K562 (cell line): ENCODE measurements at regions not wholly inside any gene's neighbourhood (a gene's known extent, or its start where the extent isn't known, plus 50 kb on each side); places are given as distances from the start of the nearest gene placed in this dataset.

Source experiments
- ATAC-seq: fragments of 200-7000 bp; cut with Tn5 transposase; 3 replicates; pipeline ENCODE4 v1.9.1; 2020; ENCODE audit warnings: moderate library complexity
- BruUV-seq: library from RNA; stranded (reverse); fragments of 400-500 nt; replicated peaks from 2 replicates; lab custom pipeline; 2021; lab: Mats Ljungman, UMichigan
- CTCF ChIA-PET: fragments of 300-600 bp; formaldehyde crosslinking; extraction: SDS; loops from one replicate; lab custom pipeline; 2021; ENCODE audit warnings: low intra/inter-chr PET ratio; lab: Yijun Ruan, JAX
- POLR2A ChIA-PET: fragments of 300-600, 350-650 bp; sonication (Branson Sonifier 250); formaldehyde crosslinking; extraction: SDS; loops from one replicate; lab custom pipeline; 2021; ENCODE audit warnings: antibody characterized with exemption, inconsistent platforms; lab: Yijun Ruan, JAX
- DNase-seq, 4 experiments: peaks; one replicate each; pipeline versions ENCODE4 v3.0.0 to v3.0.0-alpha.2; 2011 to 2018; ENCODE audit warnings: low spot score in 3 of 4, mixed read lengths in 3 of 4; ENCODE audit errors: extremely low read depth in 1 of 4
- FAIRE-seq: peaks from 2 replicates; lab custom pipeline; 2011; peaks lifted over from hg19 to GRCh38; lab: Jason Lieb, UNC
- H2AFZ ChIP-seq: 2 replicates; pipeline ENCODE4 v1.6.0; 2011; ENCODE audit warnings: low read depth, low read length, control low read depth, inconsistent platforms
- H3K27ac ChIP-seq: fragments of 200-600 bp; 3 replicates; pipeline ENCODE4 v1.8.0; 2011; ENCODE audit warnings: low read depth, mild to moderate bottlenecking, control low read depth, inconsistent platforms, low read length, moderate library complexity, mixed read lengths; ENCODE audit errors: extremely low read depth
- H3K27me3 ChIP-seq, 2 experiments: fragments of 300-600 bp in 1 of 2; 2 replicates in 1 of 2; 3 replicates in 1 of 2; pipeline versions ENCODE4 v1.6.0 to v1.8.0; 2011; ENCODE audit warnings: inconsistent platforms in 2 of 2, low read length in 2 of 2, mild to moderate bottlenecking in 1 of 2, mixed read lengths in 1 of 2, moderate library complexity in 1 of 2; ENCODE audit not compliant: control insufficient read depth in 2 of 2, insufficient read depth in 2 of 2
- H3K36me3 ChIP-seq: fragments of 300-600 bp; 3 replicates; pipeline ENCODE4 v1.8.0; 2011; ENCODE audit warnings: mild to moderate bottlenecking, low read length, inconsistent platforms; ENCODE audit not compliant: control insufficient read depth, insufficient read depth
- H3K4me1 ChIP-seq, 2 experiments: fragments of 200-600 bp in 1 of 2; replicated peaks in 1 of 2; 2 replicates in 1 of 2; 3 replicates in 1 of 2; pipeline versions ENCODE4 v1.5.1 to v1.8.0; 2011; ENCODE audit warnings: inconsistent platforms in 2 of 2, low read length in 2 of 2, mild to moderate bottlenecking in 1 of 2, mixed read lengths in 1 of 2, moderate library complexity in 1 of 2; ENCODE audit not compliant: control insufficient read depth in 2 of 2, insufficient read depth in 2 of 2
- H3K4me2 ChIP-seq: 2 replicates; pipeline ENCODE4 v1.6.1; 2011; ENCODE audit warnings: low read length, control low read depth, inconsistent platforms, mixed read lengths; ENCODE audit not compliant: insufficient read depth
- H3K4me3 ChIP-seq: fragments of 200-600 bp; sonication (generic), shearing (Covaris generic); 2 replicates; pipeline ENCODE4 v1.5.1; 2016; ENCODE audit warnings: control low read depth, inconsistent platforms
- H3K79me2 ChIP-seq: fragments of 200-600 bp; 3 replicates; pipeline ENCODE4 v1.8.0; 2011; ENCODE audit warnings: low read length, inconsistent platforms; ENCODE audit not compliant: control insufficient read depth, insufficient read depth
- H3K9ac ChIP-seq, 2 experiments: 2 replicates each; pipeline versions ENCODE4 v1.6.0 to v1.6.1; 2011; ENCODE audit warnings: low read depth in 2 of 2, low read length in 2 of 2, control low read depth in 1 of 2, inconsistent platforms in 1 of 2, mild to moderate bottlenecking in 1 of 2, mixed read lengths in 1 of 2; ENCODE audit not compliant: insufficient read depth in 1 of 2
- H3K9me1 ChIP-seq: one replicate; pipeline ENCODE4 v1.6.0; 2011; ENCODE audit warnings: inconsistent platforms, mild to moderate bottlenecking, low read length, moderate library complexity; ENCODE audit not compliant: control insufficient read depth, insufficient read depth
- H3K9me3 ChIP-seq: replicated peaks from 2 replicates; pipeline ENCODE4 v1.5.1; 2011; ENCODE audit warnings: low read depth, low read length, inconsistent platforms; ENCODE audit not compliant: control insufficient read depth, insufficient read depth
- H4K20me1 ChIP-seq: replicated peaks from 2 replicates; pipeline ENCODE4 v1.6.1; 2011; ENCODE audit warnings: low read length, inconsistent platforms, mixed read lengths; ENCODE audit not compliant: control insufficient read depth, insufficient read depth
- HDAC8 ChIP-seq: fragments of 450-650 bp; IDR thresholded peaks from 2 replicates; pipeline ENCODE4 v1.6.1; 2016; ENCODE audit warnings: mild to moderate bottlenecking, missing genetic modification characterization, moderate library complexity, missing compliant biosample characterization
- NCOA2 ChIP-seq, 2 experiments: fragments of 450-650 bp; IDR thresholded peaks; 2 replicates each; pipeline ENCODE4 v1.6.1; 2018; ENCODE audit warnings: mild to moderate bottlenecking in 2 of 2, moderate library complexity in 1 of 2; ENCODE audit not compliant: partially characterized antibody in 2 of 2
- PRPF4 ChIP-seq: fragments of 200-400 bp; formaldehyde crosslinking; IDR thresholded peaks from one replicate; pipeline ENCODE4 v1.6.1; 2017; ENCODE audit warnings: low read length, low read depth, mild to moderate bottlenecking; ENCODE audit not compliant: insufficient read depth, poor library complexity, severe bottlenecking
- RFX5 ChIP-seq: IDR thresholded peaks from 2 replicates; pipeline ENCODE4 v1.6.1; 2011; ENCODE audit warnings: low read depth, mild to moderate bottlenecking, improper control_type of control experiment, low read length
- SMARCA5 ChIP-seq: fragments of 450-650 bp; IDR thresholded peaks from 2 replicates; pipeline ENCODE4 v1.6.1; 2016
- TEAD2 ChIP-seq: fragments of 450-650 bp; IDR thresholded peaks from 2 replicates; pipeline ENCODE4 v1.6.1; 2016; ENCODE audit warnings: missing genetic modification characterization, control low read depth, missing compliant biosample characterization
- TFE3 ChIP-seq: fragments of 450-650 bp; formaldehyde crosslinking; IDR thresholded peaks from 2 replicates; pipeline ENCODE4 v1.4.0; 2020; ENCODE audit warnings: mild to moderate bottlenecking, mixed read lengths
- ZNF551 ChIP-seq: fragments of 250-450 bp; sonication (Bioruptor Pico); IDR thresholded peaks from 2 replicates; pipeline ENCODE4 v1.5.0; 2021; ENCODE audit warnings: mild to moderate bottlenecking, moderate library complexity
- ZNF609 ChIP-seq: sonication (generic); formaldehyde crosslinking; IDR thresholded peaks from 2 replicates; pipeline ENCODE4 v1.8.1; 2023; ENCODE audit warnings: missing genetic modification reagents, mild to moderate bottlenecking, borderline replicate concordance
- ZNF639 ChIP-seq, 2 experiments: fragments of 200-800 bp in 1 of 2; sonication (Bioruptor generic) in 1 of 2; sonication (generic) in 1 of 2; formaldehyde crosslinking in 1 of 2; IDR thresholded peaks in 1 of 2; conservative IDR thresholded peaks in 1 of 2; 2 replicates each; pipeline versions ENCODE4 v1.5.0 to v1.6.1; 2016 to 2020; ENCODE audit warnings: missing compliant biosample characterization in 1 of 2, missing genetic modification characterization in 1 of 2, missing genetic modification reagents in 1 of 2
- in situ Hi-C: fragments of 300-500 bp; cut with MboI; formaldehyde crosslinking; loops from 4 replicates; pipeline ENCODE4 v1.15.0; 2018; ENCODE audit warnings: inconsistent platforms, mixed read lengths
- intact Hi-C: fragments of 100-400 bp; cut with micrococcal nuclease; formaldehyde crosslinking; loops from 2 replicates; pipeline ENCODE4 v1.14.2; 2022
- TF ChIP-seq, protein P1 (sequence below): sonication (generic); formaldehyde crosslinking; IDR thresholded peaks from 2 replicates; pipeline ENCODE4 v1.8.1; 2023; ENCODE audit warnings: mild to moderate bottlenecking, missing genetic modification reagents
- TF ChIP-seq, protein P2 (sequence below): sonication (generic); formaldehyde crosslinking; IDR thresholded peaks from 2 replicates; pipeline ENCODE4 v1.8.1; 2023; ENCODE audit warnings: mild to moderate bottlenecking, missing genetic modification reagents

GRCh38 chr18:29459972-29460371 is 1283.0 kb upstream of the CDH2 start:
- Histone ChIP-seq H3K27me3 (no peaks in the 10 kb centered on the region), H4K20me1 (no peaks in the 10 kb centered on the region), H3K79me2 (no peaks in the 10 kb centered on the region), H3K9ac (no peak overlapping the region), H3K4me2 (no peak overlapping the region), H3K9me3 (no peaks in the 10 kb centered on the region), H3K36me3 (no peaks in the 10 kb centered on the region), H3K4me1 (no peaks in the 10 kb centered on the region), H3K9me1 (no peaks in the 10 kb centered on the region), H3K4me3 (no peak overlapping the region), H3K27ac (no peak overlapping the region), H2AFZ (no peak overlapping the region)
- FAIRE-seq, result no peak
- ChIA-PET CTCF (no interaction called here), POLR2A (no interaction called here)
- ATAC-seq, result no peak
- in situ Hi-C loops (no loop called here), intact Hi-C loops (no loop called here)
- no TSS peak for BruUV-seq
- no peak for DNase-seq
- no peak for TF ChIP-seq ZNF551 (CRISPR knock-in tag)
- no peak for TF ChIP-seq TFE3 (CRISPR knock-in tag)
- TF ChIP-seq SMARCA5, result no peak
- TF ChIP-seq, protein P1, sequence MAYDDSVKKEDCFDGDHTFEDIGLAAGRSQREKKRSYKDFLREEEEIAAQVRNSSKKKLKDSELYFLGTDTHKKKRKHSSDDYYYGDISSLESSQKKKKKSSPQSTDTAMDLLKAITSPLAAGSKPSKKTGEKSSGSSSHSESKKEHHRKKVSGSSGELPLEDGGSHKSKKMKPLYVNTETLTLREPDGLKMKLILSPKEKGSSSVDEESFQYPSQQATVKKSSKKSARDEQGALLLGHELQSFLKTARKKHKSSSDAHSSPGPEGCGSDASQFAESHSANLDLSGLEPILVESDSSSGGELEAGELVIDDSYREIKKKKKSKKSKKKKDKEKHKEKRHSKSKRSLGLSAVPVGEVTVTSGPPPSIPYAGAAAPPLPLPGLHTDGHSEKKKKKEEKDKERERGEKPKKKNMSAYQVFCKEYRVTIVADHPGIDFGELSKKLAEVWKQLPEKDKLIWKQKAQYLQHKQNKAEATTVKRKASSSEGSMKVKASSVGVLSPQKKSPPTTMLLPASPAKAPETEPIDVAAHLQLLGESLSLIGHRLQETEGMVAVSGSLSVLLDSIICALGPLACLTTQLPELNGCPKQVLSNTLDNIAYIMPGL (CRISPR knock-in tag), result no peak
- TF ChIP-seq HDAC8, result no peak
- TF ChIP-seq ZNF609 (CRISPR knock-in tag), result no peak
- TF ChIP-seq, protein P2, sequence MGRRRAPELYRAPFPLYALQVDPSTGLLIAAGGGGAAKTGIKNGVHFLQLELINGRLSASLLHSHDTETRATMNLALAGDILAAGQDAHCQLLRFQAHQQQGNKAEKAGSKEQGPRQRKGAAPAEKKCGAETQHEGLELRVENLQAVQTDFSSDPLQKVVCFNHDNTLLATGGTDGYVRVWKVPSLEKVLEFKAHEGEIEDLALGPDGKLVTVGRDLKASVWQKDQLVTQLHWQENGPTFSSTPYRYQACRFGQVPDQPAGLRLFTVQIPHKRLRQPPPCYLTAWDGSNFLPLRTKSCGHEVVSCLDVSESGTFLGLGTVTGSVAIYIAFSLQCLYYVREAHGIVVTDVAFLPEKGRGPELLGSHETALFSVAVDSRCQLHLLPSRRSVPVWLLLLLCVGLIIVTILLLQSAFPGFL (CRISPR knock-in tag), result no peak
- TF ChIP-seq RFX5, result no peak
- TF ChIP-seq ZNF639 (CRISPR knock-in tag; conservative IDR thresholded peaks at IDR 0.05 in 1 of 2, IDR thresholded peaks at IDR 0.05 in 1 of 2), result no peak
- no peak for TF ChIP-seq PRPF4
- no peak for TF ChIP-seq TEAD2
- TF ChIP-seq NCOA2 (IDR thresholded peaks at IDR 0.05; ENCODE audit: partially characterized antibody in 2 of 2), result no peak
